Kidney epithelial cell (primary cell): ENCODE measurements at regions not wholly inside any gene's neighbourhood (a gene's known extent, or its start where the extent isn't known, plus 50 kb on each side); places are given as distances from the start of the nearest gene placed in this dataset.

Experiments used
- DNase-seq: peaks from one replicate; pipeline ENCODE4 v3.0.0-alpha.2; 2010; ENCODE audit warnings: low read depth
- H3K27me3 ChIP-seq: 2 replicates; pipeline ENCODE4 v1.6.0; 2011; ENCODE audit warnings: low read length; ENCODE audit not compliant: control insufficient read depth, insufficient read depth
- H3K36me3 ChIP-seq: 2 replicates; pipeline ENCODE4 v1.5.1; 2011; ENCODE audit warnings: low read length; ENCODE audit not compliant: control insufficient read depth, insufficient read depth
- H3K4me3 ChIP-seq: 2 replicates; pipeline ENCODE4 v1.5.1; 2011; ENCODE audit warnings: low read depth, mild to moderate bottlenecking, control low read depth, low read length
- CTCF ChIP-seq: IDR thresholded peaks from 2 replicates; pipeline ENCODE4 v1.5.1; 2011; ENCODE audit warnings: mild to moderate bottlenecking, moderate library complexity, low read length, control low read depth, inconsistent platforms; ENCODE audit not compliant: insufficient read depth, poor library complexity, severe bottlenecking

GRCh38 chr6:17038316-17038715 lies 63.5 kb upstream of the STMND1 start:
- DNase-seq = no peak
- Histone ChIP-seq H3K36me3 (no peaks in the 10 kb centered on the region), H3K4me3 (no peak overlapping the region), H3K27me3 (no peaks in the 10 kb centered on the region)
- no peak for TF ChIP-seq CTCF

- DNase-seq = no peak
- H3K36me3 ChIP-seq = no peaks in the 10 kb centered on the region
- TF ChIP-seq CTCF = no peak
- no peak overlapping the region for H3K4me3 ChIP-seq
- H3K27me3 ChIP-seq = no peaks in the 10 kb centered on the region
Measured at GRCh38 chr6:17036065-17036393, 65.8 kb upstream of the STMND1 start.

- no peak overlapping the region for H3K4me3 ChIP-seq
- TF ChIP-seq CTCF = no peak
- no peaks in the 10 kb centered on the region for H3K36me3 ChIP-seq
- peak; percentile 67 for DNase-seq
- H3K27me3 ChIP-seq = no peaks in the 10 kb centered on the region
Measured at GRCh38 chr6:17035257-17036064, 66.4 kb upstream of the STMND1 start.

- Histone ChIP-seq H3K27me3 (no peaks in the 10 kb centered on the region), H3K4me3 (no peak overlapping the region), H3K36me3 (no peaks in the 10 kb centered on the region)
- no peak for TF ChIP-seq CTCF
- DNase-seq = no peak
Measured at GRCh38 chr6:17033746-17034145, 68.1 kb upstream of the STMND1 start.

GRCh38 chr6:17032988-17033634 lies 68.7 kb upstream of the STMND1 start:
- Histone ChIP-seq H3K4me3 (no peak overlapping the region), H3K27me3 (no peaks in the 10 kb centered on the region), H3K36me3 (no peaks in the 10 kb centered on the region)
- TF ChIP-seq CTCF = no peak
- DNase-seq = peak; percentile 79

GRCh38 chr6:17032590-17032987 lies 69.3 kb upstream of the STMND1 start:
- no peak overlapping the region for H3K4me3 ChIP-seq

More at GRCh38 chr6:17032590-17032987, 69.3 kb upstream of the STMND1 start:
- no peaks in the 10 kb centered on the region for H3K36me3 ChIP-seq
- DNase-seq = peak; percentile 67
- no peak for TF ChIP-seq CTCF
- H3K27me3 ChIP-seq = no peaks in the 10 kb centered on the region
